Lower leg skin (tissue), 4 donors: ENCODE measurements at regions not wholly inside any gene's neighbourhood (a gene's known extent, or its start where the extent isn't known, plus 50 kb on each side); places are given as distances from the start of the nearest gene placed in this dataset.

Experiments used
- DNase-seq, 2 donors: peaks; one replicate each; pipeline ENCODE4 v3.0.0-alpha.2; 2019; ENCODE audit warnings: low spot score in 2 of 2
- H3K4me3 ChIP-seq: fragments of 200-600 bp; sonication (generic); 2 replicates; pipeline ENCODE4 v1.5.1; 2017; ENCODE audit warnings: mild to moderate bottlenecking, low read depth; ENCODE audit not compliant: poor library complexity, severe bottlenecking
- CTCF ChIP-seq, 3 donors: fragments of 450-650 bp; IDR thresholded peaks; one replicate each; pipeline ENCODE4 v1.5.1; 2016; ENCODE audit warnings: antibody characterized with exemption in 3 of 3, mild to moderate bottlenecking in 3 of 3, moderate library complexity in 2 of 3
- POLR2A ChIP-seq, 2 donors: fragments of 450-650 bp; IDR thresholded peaks; one replicate each; pipeline ENCODE4 v1.6.1; 2016 to 2017; ENCODE audit warnings: antibody characterized with exemption in 2 of 2, mild to moderate bottlenecking in 1 of 2, moderate library complexity in 1 of 2
- whole genome bisulfite sequencing, 2 donors: methylation state at CpG; one replicate each; pipeline ENCODE4 v1.1.5; 2018; 5-methylcytosine and 5-hydroxymethylcytosine counted together
- intact Hi-C: fragments of 100-400 bp; cut with DNase I; formaldehyde crosslinking; loops from one replicate; pipeline ENCODE4 v1.15.0; 2023; ENCODE audit warnings: low total_unique reads

DNA sequence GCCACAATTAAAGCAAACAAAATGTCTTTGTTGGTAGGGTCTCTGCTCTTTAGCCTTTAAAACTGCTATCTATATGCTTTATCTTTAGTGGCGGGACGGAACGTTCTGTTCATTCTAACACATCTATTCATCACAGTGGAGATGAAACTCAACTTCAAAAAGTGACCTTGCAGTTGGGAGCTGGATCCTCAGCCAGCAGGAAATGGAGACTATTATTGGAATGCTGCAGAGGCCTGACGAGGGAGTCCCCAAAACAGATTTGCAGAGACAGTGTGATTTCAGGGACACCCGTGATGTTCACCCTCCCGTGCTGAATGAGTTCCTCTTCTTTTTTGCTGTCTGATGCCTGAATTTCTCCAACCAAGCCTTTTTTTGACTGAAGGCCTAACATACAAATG is 306.0 kb upstream of the SHH start:
- H3K4me3 ChIP-seq, result no peak overlapping the region
- 81 to 83% methylated on average over 6 of the region's 6 CpGs for WGBS, 2 donors
- peak in 1 of 2 donors; percentile 63 for DNase-seq
- no peak for TF ChIP-seq POLR2A (IDR thresholded peaks at IDR 0.05)
- intact Hi-C loops, result no loop called here

DNA sequence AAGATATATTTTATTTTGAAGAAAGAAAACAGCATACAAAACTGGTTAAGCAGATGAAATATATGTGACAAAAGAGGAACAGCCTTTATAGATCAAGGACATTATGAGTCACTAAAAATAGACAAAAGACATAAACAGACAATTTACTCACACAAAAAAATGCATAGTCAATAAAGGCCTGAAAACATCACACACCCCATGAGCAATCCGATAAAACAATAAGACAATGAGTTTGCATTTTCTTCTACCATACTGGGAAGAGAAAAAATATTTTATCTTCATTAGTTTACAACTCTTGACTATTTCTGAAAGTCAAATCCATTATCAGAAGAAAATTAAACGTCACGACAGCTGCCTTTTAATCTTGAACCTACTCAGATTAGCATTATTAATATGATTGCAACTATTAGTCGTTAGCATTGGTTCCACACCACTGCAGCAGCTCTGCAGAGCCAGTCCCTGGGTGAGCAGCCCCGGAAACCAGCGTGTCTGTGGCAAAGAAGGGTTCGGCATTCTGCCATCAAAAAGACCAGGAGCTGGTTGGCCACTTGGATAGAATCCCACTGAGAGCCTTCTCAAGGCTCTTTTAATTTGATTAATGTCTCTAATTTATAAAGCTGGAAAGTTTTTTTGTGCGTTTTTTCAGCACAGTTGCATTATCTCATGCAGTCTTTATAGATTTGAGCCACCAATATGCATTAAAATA is 305.4 kb upstream of the SHH start:
- intact Hi-C loops, result no loop called here
- TF ChIP-seq POLR2A (IDR thresholded peaks at IDR 0.05) (no peak), CTCF (IDR thresholded peaks at IDR 0.05) (no peak)
- peak in 1 of 2 donors; percentile 39 for DNase-seq
- no peak overlapping the region for H3K4me3 ChIP-seq
- 85 to 86% methylated on average over 8 of the region's 8 CpGs for WGBS, 2 donors

DNA sequence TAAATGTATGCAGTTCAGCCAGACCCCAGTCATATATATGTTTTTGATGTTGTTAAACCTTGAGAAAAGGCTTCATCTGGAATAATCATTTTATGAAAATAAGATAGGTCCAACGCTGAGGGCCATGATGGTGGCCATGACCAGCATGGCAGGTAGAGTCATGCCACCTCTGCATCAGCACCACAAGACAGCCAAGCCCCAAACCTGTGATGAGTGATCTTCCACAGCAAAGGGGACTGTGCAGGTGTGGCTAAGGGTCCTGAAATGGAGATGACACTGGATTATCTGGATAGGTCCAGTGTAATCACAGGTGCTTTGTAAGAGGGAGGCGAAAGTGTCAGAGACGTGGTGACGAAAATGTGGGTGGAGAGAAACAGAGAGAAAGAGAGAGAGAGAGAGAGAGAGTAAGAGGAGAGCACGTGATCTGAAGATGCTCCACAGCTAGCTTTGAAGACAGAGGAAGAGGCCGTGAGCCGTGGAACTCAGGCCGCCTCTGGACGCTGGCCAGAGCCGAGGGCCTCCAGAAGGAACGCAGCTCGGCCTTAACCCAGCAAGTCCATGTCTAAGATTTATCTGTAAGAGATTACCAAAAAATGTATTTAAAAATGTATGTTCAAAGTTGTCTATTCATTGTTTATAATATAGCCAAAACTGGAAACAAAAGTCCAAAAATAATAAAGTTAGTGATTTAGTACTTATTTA is 304.4 kb upstream of the SHH start:
- intact Hi-C loops, result no loop called here
- no peak overlapping the region for H3K4me3 ChIP-seq
- TF ChIP-seq POLR2A (IDR thresholded peaks at IDR 0.05) (no peak), CTCF (IDR thresholded peaks at IDR 0.05) (no peak)
- DNase-seq, result peak in 1 of 2 donors; percentile 63
- 87 to 92% methylated on average over 12 of the region's 12 CpGs for WGBS, 2 donors

- intact Hi-C loops, result no loop called here
- 81 to 87% methylated on average over 9 of the region's 9 CpGs for WGBS, 2 donors
- peak in 1 of 2 donors; percentile 70 for DNase-seq
- TF ChIP-seq CTCF (IDR thresholded peaks at IDR 0.05) (no peak), POLR2A (IDR thresholded peaks at IDR 0.05) (no peak)
- H3K4me3 ChIP-seq, result no peak overlapping the region
These were observed 303.3 kb upstream of the SHH start for GRCh38 chr7:156115582-156115981.

- intact Hi-C loops, result no loop called here
- DNase-seq, result peak in 1 of 2 donors; percentile 39
- TF ChIP-seq CTCF (IDR thresholded peaks at IDR 0.05) (no peak), POLR2A (IDR thresholded peaks at IDR 0.05) (no peak)
- H3K4me3 ChIP-seq, result no peak overlapping the region
- 57 to 58% methylated on average over 7 of the region's 7 CpGs for WGBS, 2 donors
These were observed 301.5 kb upstream of the SHH start for GRCh38 chr7:156113731-156114130.

DNA sequence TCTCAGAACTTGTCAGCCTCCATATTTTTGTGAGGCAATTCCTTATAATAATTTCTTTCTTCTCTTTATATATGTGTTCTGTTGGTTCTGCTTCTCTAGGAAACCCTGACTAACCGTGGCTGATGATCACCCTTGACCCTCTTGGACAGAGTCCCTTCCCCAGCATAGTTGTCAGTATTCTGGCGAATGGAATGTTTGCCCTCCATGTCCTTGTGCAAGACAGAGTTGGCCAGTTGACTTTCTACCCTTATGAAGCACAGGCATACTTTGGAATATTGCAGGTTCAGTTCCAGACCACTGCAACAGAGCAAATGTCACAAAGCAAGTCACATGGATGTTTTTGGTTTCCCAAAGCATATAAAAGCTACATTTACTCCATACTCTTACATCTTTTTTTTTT is 297.7 kb upstream of the SHH start:
- no peak overlapping the region for H3K4me3 ChIP-seq
- 79 to 84% methylated on average over 2 of the region's 2 CpGs for WGBS, 2 donors
- no peak for TF ChIP-seq POLR2A (IDR thresholded peaks at IDR 0.05)
- no peak for TF ChIP-seq CTCF (IDR thresholded peaks at IDR 0.05)
- intact Hi-C loops, result no loop called here
- DNase-seq, result no peak
